ENCODE measurements at regions not wholly inside any gene's neighbourhood (a gene's known extent, or its start where the extent isn't known, plus 50 kb on each side); places are given as distances from the start of the nearest gene placed in this dataset.

DNA sequence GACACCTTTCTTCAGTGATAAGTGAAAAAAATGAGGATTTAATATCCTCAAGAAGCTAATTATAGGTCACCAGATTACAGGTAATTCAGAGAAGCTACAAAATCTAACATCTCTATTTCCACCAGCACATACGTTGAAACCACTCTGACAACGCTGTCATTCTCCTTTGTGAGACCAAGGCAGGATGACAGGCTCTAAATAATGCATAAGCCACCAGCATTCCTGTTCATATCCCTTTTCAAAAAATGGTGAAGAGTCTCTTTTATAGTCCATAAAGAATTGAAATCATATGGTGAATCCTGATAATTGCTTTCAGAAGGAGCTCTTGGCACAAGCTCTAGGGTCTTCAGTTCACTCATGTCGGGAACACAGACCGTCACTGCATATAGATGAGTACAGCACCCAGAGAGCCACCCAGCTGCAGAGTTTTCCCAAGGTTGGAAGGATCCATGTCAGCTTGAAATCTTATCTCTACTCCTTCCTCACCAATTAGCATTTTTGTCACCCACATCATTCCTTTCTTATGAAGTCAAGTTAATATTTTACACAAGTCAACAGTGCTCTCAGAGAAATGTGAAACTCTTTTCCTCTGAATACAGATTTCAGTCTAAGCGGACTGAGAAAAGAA, 431.4 kb downstream of the TBC1D4 start:
- TF ChIP-seq, protein P1, sequence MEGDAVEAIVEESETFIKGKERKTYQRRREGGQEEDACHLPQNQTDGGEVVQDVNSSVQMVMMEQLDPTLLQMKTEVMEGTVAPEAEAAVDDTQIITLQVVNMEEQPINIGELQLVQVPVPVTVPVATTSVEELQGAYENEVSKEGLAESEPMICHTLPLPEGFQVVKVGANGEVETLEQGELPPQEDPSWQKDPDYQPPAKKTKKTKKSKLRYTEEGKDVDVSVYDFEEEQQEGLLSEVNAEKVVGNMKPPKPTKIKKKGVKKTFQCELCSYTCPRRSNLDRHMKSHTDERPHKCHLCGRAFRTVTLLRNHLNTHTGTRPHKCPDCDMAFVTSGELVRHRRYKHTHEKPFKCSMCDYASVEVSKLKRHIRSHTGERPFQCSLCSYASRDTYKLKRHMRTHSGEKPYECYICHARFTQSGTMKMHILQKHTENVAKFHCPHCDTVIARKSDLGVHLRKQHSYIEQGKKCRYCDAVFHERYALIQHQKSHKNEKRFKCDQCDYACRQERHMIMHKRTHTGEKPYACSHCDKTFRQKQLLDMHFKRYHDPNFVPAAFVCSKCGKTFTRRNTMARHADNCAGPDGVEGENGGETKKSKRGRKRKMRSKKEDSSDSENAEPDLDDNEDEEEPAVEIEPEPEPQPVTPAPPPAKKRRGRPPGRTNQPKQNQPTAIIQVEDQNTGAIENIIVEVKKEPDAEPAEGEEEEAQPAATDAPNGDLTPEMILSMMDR (IDR thresholded peaks at IDR 0.05) = no peak
- TF ChIP-seq POLR2A (IDR thresholded peaks at IDR 0.05) = no peak
- TF ChIP-seq POLR2AphosphoS5 (IDR thresholded peaks at IDR 0.05) = no peak
